ENCODE measurements at regions not wholly inside any gene's neighbourhood (a gene's known extent, or its start where the extent isn't known, plus 50 kb on each side); places are given as distances from the start of the nearest gene placed in this dataset.

DNA sequence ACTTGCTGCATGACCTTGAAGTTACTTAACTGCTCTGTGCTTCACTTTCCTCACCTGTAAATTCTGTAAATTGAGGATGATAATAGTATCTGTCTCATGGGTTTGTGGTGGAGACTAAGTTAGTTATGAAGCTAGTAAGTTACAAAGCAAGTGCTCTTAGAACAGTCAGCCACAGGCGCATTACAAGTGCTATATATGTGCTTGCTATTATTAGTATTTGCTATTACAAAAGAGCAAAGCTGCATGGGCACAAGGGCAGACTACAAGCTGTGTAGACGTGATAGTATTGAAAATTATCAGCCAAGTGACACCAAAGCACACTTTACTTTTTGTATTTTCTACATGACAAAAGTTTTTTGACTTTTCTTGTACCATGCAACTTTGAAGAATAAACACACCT is 150.9 kb upstream of the CTTNBP2NL start:
- TF ChIP-seq, protein P1, sequence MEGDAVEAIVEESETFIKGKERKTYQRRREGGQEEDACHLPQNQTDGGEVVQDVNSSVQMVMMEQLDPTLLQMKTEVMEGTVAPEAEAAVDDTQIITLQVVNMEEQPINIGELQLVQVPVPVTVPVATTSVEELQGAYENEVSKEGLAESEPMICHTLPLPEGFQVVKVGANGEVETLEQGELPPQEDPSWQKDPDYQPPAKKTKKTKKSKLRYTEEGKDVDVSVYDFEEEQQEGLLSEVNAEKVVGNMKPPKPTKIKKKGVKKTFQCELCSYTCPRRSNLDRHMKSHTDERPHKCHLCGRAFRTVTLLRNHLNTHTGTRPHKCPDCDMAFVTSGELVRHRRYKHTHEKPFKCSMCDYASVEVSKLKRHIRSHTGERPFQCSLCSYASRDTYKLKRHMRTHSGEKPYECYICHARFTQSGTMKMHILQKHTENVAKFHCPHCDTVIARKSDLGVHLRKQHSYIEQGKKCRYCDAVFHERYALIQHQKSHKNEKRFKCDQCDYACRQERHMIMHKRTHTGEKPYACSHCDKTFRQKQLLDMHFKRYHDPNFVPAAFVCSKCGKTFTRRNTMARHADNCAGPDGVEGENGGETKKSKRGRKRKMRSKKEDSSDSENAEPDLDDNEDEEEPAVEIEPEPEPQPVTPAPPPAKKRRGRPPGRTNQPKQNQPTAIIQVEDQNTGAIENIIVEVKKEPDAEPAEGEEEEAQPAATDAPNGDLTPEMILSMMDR (IDR thresholded peaks at IDR 0.05; ENCODE audit: insufficient read depth, low read depth, low read length), result no peak
- no peak for DNase-seq (ENCODE audit: low read depth)
- H3K4me3 ChIP-seq (ENCODE audit: low read depth, low read length), result no peak overlapping the region

DNA sequence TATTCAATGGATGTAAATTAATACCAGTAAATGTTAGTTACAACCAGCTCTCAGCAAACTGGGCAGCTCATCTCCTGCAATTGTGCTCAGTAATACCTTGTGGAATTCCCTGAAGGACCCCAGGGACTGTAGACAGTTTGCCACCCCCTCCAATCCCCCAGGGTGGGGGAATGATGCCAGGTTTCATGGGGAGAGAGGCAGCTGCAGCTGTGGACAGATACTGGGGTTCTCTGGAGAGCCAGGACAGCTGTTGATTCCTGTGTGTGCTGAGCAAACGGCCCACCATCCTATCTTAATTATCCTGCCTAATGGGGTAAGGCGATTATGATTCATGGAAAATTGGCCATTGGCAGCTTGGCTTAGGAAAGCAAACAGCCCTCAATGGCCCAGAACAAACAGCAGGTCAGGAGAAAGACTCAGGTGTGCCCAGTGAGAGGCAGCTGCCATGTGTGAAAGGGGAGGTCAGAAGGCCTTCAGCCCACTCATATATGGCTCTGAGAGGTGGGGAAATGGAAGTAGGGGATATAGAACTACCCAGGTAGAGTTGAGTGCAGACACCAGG is 148.9 kb upstream of the CTTNBP2NL start:
- no peak overlapping the region for H3K4me3 ChIP-seq (ENCODE audit: low read depth, low read length)
- TF ChIP-seq, protein P1 (IDR thresholded peaks at IDR 0.05; ENCODE audit: insufficient read depth, low read depth, low read length), result no peak
- no peak for DNase-seq (ENCODE audit: low read depth)

DNA sequence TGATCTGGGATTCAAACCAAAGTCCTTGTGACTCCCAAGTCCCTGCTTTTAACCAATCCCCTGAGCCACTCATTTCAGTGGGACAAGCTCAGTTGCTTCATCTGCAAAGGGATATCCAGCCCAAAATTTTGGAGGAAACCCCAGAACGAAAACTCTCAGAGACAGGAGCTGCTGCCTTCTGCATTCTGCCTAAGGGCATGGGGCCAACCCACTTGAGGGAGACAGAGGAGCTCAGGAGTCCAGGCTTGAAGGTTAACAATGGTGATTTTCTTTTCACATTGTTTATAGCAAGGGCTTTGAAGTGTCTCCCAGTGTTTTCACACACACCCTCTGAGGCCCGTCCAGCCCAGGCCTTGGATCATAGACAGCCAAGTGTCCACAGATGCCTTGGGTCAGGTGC is 148.1 kb upstream of the CTTNBP2NL start:
- no peak overlapping the region for H3K4me3 ChIP-seq (ENCODE audit: low read depth, low read length)
- TF ChIP-seq, protein P1 (IDR thresholded peaks at IDR 0.05; ENCODE audit: insufficient read depth, low read depth, low read length), result no peak
- no peak for DNase-seq (ENCODE audit: low read depth)

DNA sequence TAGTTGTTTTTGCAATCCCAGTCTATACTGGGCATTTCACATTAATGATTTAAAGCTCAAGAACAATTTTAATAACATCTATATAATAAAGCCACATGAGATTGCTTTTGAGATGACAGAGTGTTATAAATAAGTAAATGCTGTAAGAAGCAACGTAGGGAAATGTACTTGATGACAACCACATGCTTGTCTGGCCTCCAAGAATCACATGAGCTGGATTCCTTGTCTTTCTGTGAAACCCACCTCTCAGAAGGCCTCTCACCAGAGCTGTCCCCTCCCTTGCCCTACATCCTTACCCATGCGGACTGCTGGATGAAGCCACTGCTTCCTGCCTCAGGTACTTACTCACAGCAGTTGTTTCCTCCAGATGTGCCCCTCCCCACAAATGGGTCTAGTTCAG is 145.1 kb upstream of the CTTNBP2NL start:
- TF ChIP-seq, protein P1 (IDR thresholded peaks at IDR 0.05; ENCODE audit: insufficient read depth, low read depth, low read length), result no peak
- H3K4me3 ChIP-seq (ENCODE audit: low read depth, low read length), result no peak overlapping the region
- DNase-seq (ENCODE audit: low read depth), result no peak

DNA sequence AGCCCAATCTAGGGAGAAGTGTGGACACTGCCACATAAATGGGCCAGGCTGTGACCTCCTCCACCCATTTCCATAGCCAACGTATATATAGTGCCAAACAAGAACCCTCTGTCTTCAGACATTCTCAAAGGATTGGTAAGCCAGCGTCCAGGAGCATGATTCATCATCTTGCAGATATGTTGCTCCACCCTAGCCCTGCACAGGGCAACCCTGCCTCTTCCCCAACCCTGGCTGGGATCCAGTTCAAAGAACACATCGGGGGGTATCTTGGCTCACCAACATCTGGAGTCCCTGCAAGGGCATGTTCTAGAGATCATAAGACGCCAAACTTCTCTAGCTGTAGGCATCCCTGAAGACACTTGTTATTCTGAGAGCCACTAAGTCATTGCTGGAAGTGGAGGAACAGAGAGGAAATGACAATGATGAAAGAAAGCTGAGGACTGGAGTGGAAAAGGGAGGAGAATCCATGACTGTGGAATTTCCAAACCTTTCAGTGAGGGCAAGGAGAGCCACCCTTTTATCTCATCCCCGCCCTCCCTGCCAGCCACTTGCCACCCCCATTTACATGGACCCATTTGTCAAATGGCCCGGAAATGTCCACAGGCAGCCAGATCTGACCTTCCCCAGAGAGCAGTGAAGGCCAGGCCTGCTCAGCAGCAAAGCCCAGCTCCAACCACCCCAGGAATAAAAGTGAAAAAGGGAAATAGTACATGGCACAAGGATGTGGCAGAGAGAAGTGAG is 144.1 kb upstream of the CTTNBP2NL start:
- H3K4me3 ChIP-seq (ENCODE audit: low read depth, low read length), result no peak overlapping the region
- DNase-seq (ENCODE audit: low read depth), result peak; percentile 69
- TF ChIP-seq, protein P1 (IDR thresholded peaks at IDR 0.05; ENCODE audit: insufficient read depth, low read depth, low read length), result no peak

DNA sequence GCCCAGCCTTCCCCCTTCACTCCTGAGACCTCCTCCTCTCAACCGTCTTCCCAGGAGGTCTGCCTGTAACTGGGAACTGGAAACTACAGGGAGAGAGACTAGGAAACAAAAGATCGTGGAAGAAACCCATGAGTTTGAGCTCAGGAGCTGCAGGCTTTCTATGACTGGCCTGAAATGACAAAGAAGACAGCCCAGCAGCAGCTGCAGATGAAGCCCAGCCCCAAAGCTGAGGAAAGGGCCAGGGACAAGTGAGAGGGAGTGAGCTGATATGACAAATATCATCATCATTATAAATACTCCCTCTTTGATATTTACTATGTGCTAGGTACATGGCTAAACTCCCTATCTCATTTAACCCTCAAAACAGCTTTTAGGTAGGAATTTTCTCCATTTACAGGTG is 142.6 kb upstream of the CTTNBP2NL start:
- no peak overlapping the region for H3K4me3 ChIP-seq (ENCODE audit: low read depth, low read length)
- no peak for DNase-seq (ENCODE audit: low read depth)
- TF ChIP-seq, protein P1 (IDR thresholded peaks at IDR 0.05; ENCODE audit: insufficient read depth, low read depth, low read length), result no peak

Measured in fibroblast of villous mesenchyme (primary cell).